ENCODE measurements at regions not wholly inside any gene's neighbourhood (a gene's known extent, or its start where the extent isn't known, plus 50 kb on each side); places are given as distances from the start of the nearest gene placed in this dataset.

DNA sequence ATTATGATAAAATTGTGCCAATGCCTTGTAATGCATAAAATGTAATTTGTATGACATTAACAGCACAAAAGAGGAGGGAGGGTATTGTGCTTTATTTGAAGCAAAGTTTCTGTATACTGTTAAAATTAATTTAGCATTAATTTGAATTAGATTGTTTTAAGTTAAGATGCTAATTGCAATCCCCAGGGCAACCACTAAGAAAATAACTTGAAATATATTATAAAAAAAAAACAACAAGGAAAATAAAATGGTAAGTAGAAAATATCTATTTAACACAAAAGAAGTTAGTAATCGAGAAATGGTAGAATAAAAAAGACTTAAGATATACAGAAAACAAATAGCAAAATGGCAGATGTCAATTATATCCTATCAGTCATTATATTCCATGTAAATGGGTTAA, 131.4 kb upstream of the KAZN start:
- H3K4me3 ChIP-seq (ENCODE audit: insufficient read depth, low read length, poor library complexity, severe bottlenecking), result no peak overlapping the region
- no peaks in the 10 kb centered on the region for H4K20me1 ChIP-seq (ENCODE audit: low read depth, low read length)
- no peak overlapping the region for H2AFZ ChIP-seq (ENCODE audit: low read depth, low read length, severe bottlenecking)
- no peak for TF ChIP-seq CTCF (IDR thresholded peaks at IDR 0.05; ENCODE audit: insufficient read depth, low read length, poor library complexity, severe bottlenecking)
- TF ChIP-seq EZH2phosphoT487 (conservative IDR thresholded peaks at IDR 0.05; ENCODE audit: low read length), result no peak
- H3K36me3 ChIP-seq (ENCODE audit: low read length), result no peaks in the 10 kb centered on the region
- no peaks in the 10 kb centered on the region for H3K79me2 ChIP-seq (ENCODE audit: insufficient read depth, low read length)
- H3K9ac ChIP-seq (ENCODE audit: low read length), result no peak overlapping the region
- H3F3A ChIP-seq (ENCODE audit: insufficient read depth), result no peaks in the 10 kb centered on the region
- H3K9me2 ChIP-seq (replicated peaks; ENCODE audit: insufficient read depth, low read length), result no peaks in the 10 kb centered on the region
- H3K27me3 ChIP-seq (ENCODE audit: low read length), result peaks cover 3% of the 10 kb centered on the region; the same call in 1 of the 2 replicates
- no peaks in the 10 kb centered on the region for H3K9me3 ChIP-seq (ENCODE audit: insufficient read depth, low read length)
- no peak overlapping the region for H3K4me2 ChIP-seq (ENCODE audit: low read depth, low read length, poor library complexity, severe bottlenecking)
- H3K27ac ChIP-seq (ENCODE audit: low read depth, low read length), result no peak overlapping the region

- Histone ChIP-seq H3K9me2 (replicated peaks; ENCODE audit: insufficient read depth, low read length) (no peaks in the 10 kb centered on the region), H3K79me2 (ENCODE audit: insufficient read depth, low read length) (no peaks in the 10 kb centered on the region), H3K27ac (ENCODE audit: low read depth, low read length) (no peak overlapping the region), H3F3A (ENCODE audit: insufficient read depth) (no peaks in the 10 kb centered on the region), H3K9ac (ENCODE audit: low read length) (no peak overlapping the region), H2AFZ (ENCODE audit: low read depth, low read length, severe bottlenecking) (no peak overlapping the region), H3K4me3 (ENCODE audit: insufficient read depth, low read length, poor library complexity, severe bottlenecking) (no peak overlapping the region), H3K4me2 (ENCODE audit: low read depth, low read length, poor library complexity, severe bottlenecking) (no peak overlapping the region), H3K9me3 (ENCODE audit: insufficient read depth, low read length) (no peaks in the 10 kb centered on the region), H4K20me1 (ENCODE audit: low read depth, low read length) (no peaks in the 10 kb centered on the region), H3K27me3 (ENCODE audit: low read length) (peaks cover 3% of the 10 kb centered on the region; the same call in 1 of the 2 replicates), H3K36me3 (ENCODE audit: low read length) (no peaks in the 10 kb centered on the region)
- TF ChIP-seq CTCF (IDR thresholded peaks at IDR 0.05; ENCODE audit: insufficient read depth, low read length, poor library complexity, severe bottlenecking) (no peak), EZH2phosphoT487 (conservative IDR thresholded peaks at IDR 0.05; ENCODE audit: low read length) (no peak)
These were observed 129.7 kb upstream of the KAZN start for GRCh38 chr1:14468751-14469150.

- H3K27me3 ChIP-seq (ENCODE audit: low read length), result peaks cover 3% of the 10 kb centered on the region; the same call in 1 of the 2 replicates
These were observed 127.7 kb upstream of the KAZN start for GRCh38 chr1:14470802-14471201.

More at GRCh38 chr1:14470802-14471201, 127.7 kb upstream of the KAZN start:
- Histone ChIP-seq H3K36me3 (ENCODE audit: low read length) (no peaks in the 10 kb centered on the region), H3K9me3 (ENCODE audit: insufficient read depth, low read length) (no peaks in the 10 kb centered on the region), H4K20me1 (ENCODE audit: low read depth, low read length) (no peaks in the 10 kb centered on the region), H3K79me2 (ENCODE audit: insufficient read depth, low read length) (no peaks in the 10 kb centered on the region), H3K9ac (ENCODE audit: low read length) (no peak overlapping the region), H3K4me2 (ENCODE audit: low read depth, low read length, poor library complexity, severe bottlenecking) (no peak overlapping the region), H3K4me3 (ENCODE audit: insufficient read depth, low read length, poor library complexity, severe bottlenecking) (no peak overlapping the region), H2AFZ (ENCODE audit: low read depth, low read length, severe bottlenecking) (no peak overlapping the region), H3K9me2 (replicated peaks; ENCODE audit: insufficient read depth, low read length) (no peaks in the 10 kb centered on the region), H3F3A (ENCODE audit: insufficient read depth) (no peaks in the 10 kb centered on the region), H3K27ac (ENCODE audit: low read depth, low read length) (no peak overlapping the region)
- no peak for TF ChIP-seq CTCF (IDR thresholded peaks at IDR 0.05; ENCODE audit: insufficient read depth, low read length, poor library complexity, severe bottlenecking)
- TF ChIP-seq EZH2phosphoT487 (conservative IDR thresholded peaks at IDR 0.05; ENCODE audit: low read length), result no peak

Data from SU-DHL-6 (cell line).